ENCODE measurements at regions not wholly inside any gene's neighbourhood (a gene's known extent, or its start where the extent isn't known, plus 50 kb on each side); places are given as distances from the start of the nearest gene placed in this dataset.
"Not testable (repeated sequence)": the region's sequence is repeated elsewhere in the genome, so short reads cannot be mapped to it uniquely, and the experiment has no call there.

- not testable (repeated sequence) for H3K4me1 ChIP-seq (ENCODE audit: low read length); H3K27me3 ChIP-seq (replicated peaks; ENCODE audit: insufficient read depth, low read length); H3K4me3 ChIP-seq (ENCODE audit: low read length); H2AFZ ChIP-seq (ENCODE audit: low read length); H3K27ac ChIP-seq (ENCODE audit: low read length); H4K20me1 ChIP-seq (ENCODE audit: insufficient read depth, low read length); DNase-seq; H3K9me2 ChIP-seq (replicated peaks; ENCODE audit: insufficient read depth, low read length); H3K9ac ChIP-seq (ENCODE audit: low read length); H3K36me3 ChIP-seq (replicated peaks; ENCODE audit: insufficient read depth, low read length); H3K9me3 ChIP-seq (replicated peaks; ENCODE audit: insufficient read depth, low read length); H3F3A ChIP-seq (ENCODE audit: insufficient read depth, low read length); H3K79me2 ChIP-seq (ENCODE audit: low read length); H3K4me2 ChIP-seq (ENCODE audit: low read depth, low read length)
These were observed 60.0 kb upstream of the GPC3 start for GRCh38 chrX:134045372-134045771.

DNA sequence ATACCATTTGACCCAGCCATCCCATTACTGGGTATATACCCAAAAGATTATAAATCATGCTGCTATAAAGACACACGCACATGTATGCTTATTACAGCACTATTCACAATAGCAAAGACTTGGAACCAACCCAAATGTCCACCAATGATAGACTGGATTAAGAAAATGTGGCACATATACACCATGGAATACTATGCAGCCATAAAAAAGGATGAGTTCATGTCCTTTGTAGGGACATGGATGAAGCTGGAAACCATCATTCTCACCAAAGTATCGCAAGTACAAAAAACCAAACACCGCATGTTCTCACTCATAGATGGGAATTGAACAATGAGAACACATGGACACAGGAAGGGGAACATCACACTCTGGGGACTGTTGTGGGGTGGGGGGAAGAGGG, 81.7 kb upstream of the GPC3 start:
- H3K27me3 ChIP-seq (replicated peaks; ENCODE audit: insufficient read depth, low read length); H3K36me3 ChIP-seq (replicated peaks; ENCODE audit: insufficient read depth, low read length); H3F3A ChIP-seq (ENCODE audit: insufficient read depth, low read length); H3K27ac ChIP-seq (ENCODE audit: low read length); H3K79me2 ChIP-seq (ENCODE audit: low read length); H3K4me3 ChIP-seq (ENCODE audit: low read length); H4K20me1 ChIP-seq (ENCODE audit: insufficient read depth, low read length); H3K4me2 ChIP-seq (ENCODE audit: low read depth, low read length); H3K9me3 ChIP-seq (replicated peaks; ENCODE audit: insufficient read depth, low read length); H2AFZ ChIP-seq (ENCODE audit: low read length); H3K9ac ChIP-seq (ENCODE audit: low read length); H3K9me2 ChIP-seq (replicated peaks; ENCODE audit: insufficient read depth, low read length); DNase-seq; H3K4me1 ChIP-seq (ENCODE audit: low read length): not testable (repeated sequence)

DNA sequence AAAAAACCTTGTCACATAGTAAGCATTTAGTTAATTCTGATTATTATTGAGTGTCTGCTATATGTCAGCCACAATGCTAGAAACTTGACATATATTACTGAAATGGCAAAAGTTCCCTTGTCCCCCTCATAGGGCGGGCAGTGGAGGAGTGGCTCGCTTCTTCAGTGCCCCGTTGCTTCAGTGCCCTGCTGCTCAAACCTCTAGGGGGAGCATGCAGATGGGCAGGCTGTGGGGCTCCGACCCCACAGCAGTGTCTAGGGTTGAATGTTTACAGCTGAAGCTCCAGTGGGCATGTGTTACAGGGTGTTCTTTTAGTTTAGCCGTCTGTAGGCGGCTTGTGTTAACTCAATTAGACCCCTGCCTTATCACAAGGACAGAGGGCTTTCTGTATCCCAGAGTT, 86.5 kb upstream of the GPC3 start:
- not testable (repeated sequence) for H3F3A ChIP-seq (ENCODE audit: insufficient read depth, low read length); H3K4me3 ChIP-seq (ENCODE audit: low read length); H3K9me2 ChIP-seq (replicated peaks; ENCODE audit: insufficient read depth, low read length); H3K4me2 ChIP-seq (ENCODE audit: low read depth, low read length); H3K79me2 ChIP-seq (ENCODE audit: low read length); H3K9ac ChIP-seq (ENCODE audit: low read length); H2AFZ ChIP-seq (ENCODE audit: low read length); H4K20me1 ChIP-seq (ENCODE audit: insufficient read depth, low read length); H3K27ac ChIP-seq (ENCODE audit: low read length); H3K4me1 ChIP-seq (ENCODE audit: low read length); DNase-seq; H3K36me3 ChIP-seq (replicated peaks; ENCODE audit: insufficient read depth, low read length); H3K27me3 ChIP-seq (replicated peaks; ENCODE audit: insufficient read depth, low read length); H3K9me3 ChIP-seq (replicated peaks; ENCODE audit: insufficient read depth, low read length)

GRCh38 chrX:134073341-134073740, 87.9 kb upstream of the GPC3 start:
- H3K36me3 ChIP-seq (replicated peaks; ENCODE audit: insufficient read depth, low read length), result no peaks in the 10 kb centered on the region
- no peak overlapping the region for H2AFZ ChIP-seq (ENCODE audit: low read length)
- H3K9me2 ChIP-seq (replicated peaks; ENCODE audit: insufficient read depth, low read length), result no peaks in the 10 kb centered on the region
- TF ChIP-seq EZH2phosphoT487 (IDR thresholded peaks at IDR 0.05; ENCODE audit: low read length) (no peak), EZH2 (optimal IDR thresholded peaks at IDR 0.05; ENCODE audit: low read depth, low read length) (no peak)
- TF ChIP-seq, protein P1, sequence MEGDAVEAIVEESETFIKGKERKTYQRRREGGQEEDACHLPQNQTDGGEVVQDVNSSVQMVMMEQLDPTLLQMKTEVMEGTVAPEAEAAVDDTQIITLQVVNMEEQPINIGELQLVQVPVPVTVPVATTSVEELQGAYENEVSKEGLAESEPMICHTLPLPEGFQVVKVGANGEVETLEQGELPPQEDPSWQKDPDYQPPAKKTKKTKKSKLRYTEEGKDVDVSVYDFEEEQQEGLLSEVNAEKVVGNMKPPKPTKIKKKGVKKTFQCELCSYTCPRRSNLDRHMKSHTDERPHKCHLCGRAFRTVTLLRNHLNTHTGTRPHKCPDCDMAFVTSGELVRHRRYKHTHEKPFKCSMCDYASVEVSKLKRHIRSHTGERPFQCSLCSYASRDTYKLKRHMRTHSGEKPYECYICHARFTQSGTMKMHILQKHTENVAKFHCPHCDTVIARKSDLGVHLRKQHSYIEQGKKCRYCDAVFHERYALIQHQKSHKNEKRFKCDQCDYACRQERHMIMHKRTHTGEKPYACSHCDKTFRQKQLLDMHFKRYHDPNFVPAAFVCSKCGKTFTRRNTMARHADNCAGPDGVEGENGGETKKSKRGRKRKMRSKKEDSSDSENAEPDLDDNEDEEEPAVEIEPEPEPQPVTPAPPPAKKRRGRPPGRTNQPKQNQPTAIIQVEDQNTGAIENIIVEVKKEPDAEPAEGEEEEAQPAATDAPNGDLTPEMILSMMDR (IDR thresholded peaks at IDR 0.05; ENCODE audit: low read length), result no peak
- no peak for DNase-seq
- H3K27ac ChIP-seq (ENCODE audit: low read length), result no peak overlapping the region
- H3K79me2 ChIP-seq (ENCODE audit: low read length), result no peaks in the 10 kb centered on the region
- no peak overlapping the region for H3K9ac ChIP-seq (ENCODE audit: low read length)
- no peak overlapping the region for H3K4me2 ChIP-seq (ENCODE audit: low read depth, low read length)
- no peaks in the 10 kb centered on the region for H3K4me1 ChIP-seq (ENCODE audit: low read length)
- H3K27me3 ChIP-seq (replicated peaks; ENCODE audit: insufficient read depth, low read length), result no peaks in the 10 kb centered on the region
- H3F3A ChIP-seq (ENCODE audit: insufficient read depth, low read length), result no peaks in the 10 kb centered on the region
- H3K4me3 ChIP-seq (ENCODE audit: low read length), result no peak overlapping the region
- no peaks in the 10 kb centered on the region for H3K9me3 ChIP-seq (replicated peaks; ENCODE audit: insufficient read depth, low read length)
- no peaks in the 10 kb centered on the region for H4K20me1 ChIP-seq (ENCODE audit: insufficient read depth, low read length)

- Histone ChIP-seq H3K79me2 (ENCODE audit: low read length) (no peaks in the 10 kb centered on the region), H3K9me3 (replicated peaks; ENCODE audit: insufficient read depth, low read length) (no peaks in the 10 kb centered on the region), H3K27ac (ENCODE audit: low read length) (no peak overlapping the region), H3K4me2 (ENCODE audit: low read depth, low read length) (no peak overlapping the region), H4K20me1 (ENCODE audit: insufficient read depth, low read length) (no peaks in the 10 kb centered on the region), H3F3A (ENCODE audit: insufficient read depth, low read length) (no peaks in the 10 kb centered on the region), H3K36me3 (replicated peaks; ENCODE audit: insufficient read depth, low read length) (no peaks in the 10 kb centered on the region), H3K9me2 (replicated peaks; ENCODE audit: insufficient read depth, low read length) (no peaks in the 10 kb centered on the region), H2AFZ (ENCODE audit: low read length) (no peak overlapping the region), H3K4me3 (ENCODE audit: low read length) (no peak overlapping the region), H3K9ac (ENCODE audit: low read length) (no peak overlapping the region), H3K4me1 (ENCODE audit: low read length) (no peaks in the 10 kb centered on the region), H3K27me3 (replicated peaks; ENCODE audit: insufficient read depth, low read length) (no peaks in the 10 kb centered on the region)
- DNase-seq, result no peak
- TF ChIP-seq, protein P1 (IDR thresholded peaks at IDR 0.05; ENCODE audit: low read length), result no peak
- no peak for TF ChIP-seq EZH2phosphoT487 (IDR thresholded peaks at IDR 0.05; ENCODE audit: low read length)
- no peak for TF ChIP-seq EZH2 (optimal IDR thresholded peaks at IDR 0.05; ENCODE audit: low read depth, low read length)
These were observed 88.8 kb upstream of the GPC3 start for GRCh38 chrX:134074151-134074550.

All from MM.1S (cell line).